ENCODE measurements at regions not wholly inside any gene's neighbourhood (a gene's known extent, or its start where the extent isn't known, plus 50 kb on each side); places are given as distances from the start of the nearest gene placed in this dataset.

DNA sequence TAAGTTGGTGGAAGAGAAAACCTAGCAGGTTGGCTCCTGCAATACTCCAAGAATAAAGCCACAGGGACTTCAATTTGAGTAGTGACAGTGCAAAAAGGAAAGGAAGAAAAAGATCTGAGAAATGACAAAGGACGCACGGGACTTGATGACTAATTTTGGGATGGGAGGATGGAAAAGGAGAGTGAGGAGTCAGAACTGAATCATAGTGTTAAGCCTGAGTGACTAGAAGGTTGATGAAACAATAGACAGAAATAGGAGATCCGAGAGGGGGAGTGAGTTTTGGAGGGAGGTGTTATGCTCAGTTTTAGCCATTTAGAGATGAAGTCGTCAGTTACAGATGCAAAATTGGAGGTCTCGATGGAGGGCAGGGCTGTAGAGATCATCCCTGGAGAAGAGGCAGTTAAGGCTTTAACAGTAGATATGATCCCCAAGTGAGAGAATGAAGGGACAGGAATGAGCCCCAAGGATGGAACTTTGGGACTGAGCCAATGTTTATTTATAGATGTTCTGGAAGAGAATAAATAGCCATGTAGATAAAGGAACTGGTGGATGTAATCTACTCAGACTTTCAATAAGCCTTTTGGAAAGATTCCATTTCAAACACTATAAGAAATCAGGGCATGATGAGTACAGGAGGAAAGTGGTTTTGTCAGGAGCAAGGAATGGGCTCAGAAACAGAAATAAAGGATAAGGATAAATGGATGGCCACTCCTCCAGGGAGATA lies 108.9 kb upstream of the NCAM1 start:
- Mint-ChIP-seq H3K4me1 (ENCODE audit: low read depth) (no peaks in the 10 kb centered on the region), H3K9me3 (ENCODE audit: low read depth) (peaks cover 1% of the 10 kb centered on the region), H3K36me3 (ENCODE audit: low read depth) (no peaks in the 10 kb centered on the region), H3K27ac (ENCODE audit: unreplicated experiment) (no peak overlapping the region), H3K27me3 (ENCODE audit: low read depth) (peaks cover 37% of the 10 kb centered on the region), H3K4me3 (ENCODE audit: unreplicated experiment) (no peak overlapping the region)
- TF ChIP-seq CTCF (IDR thresholded peaks at IDR 0.05), result no peak
- no peak for DNase-seq (ENCODE audit: low spot score)

DNA sequence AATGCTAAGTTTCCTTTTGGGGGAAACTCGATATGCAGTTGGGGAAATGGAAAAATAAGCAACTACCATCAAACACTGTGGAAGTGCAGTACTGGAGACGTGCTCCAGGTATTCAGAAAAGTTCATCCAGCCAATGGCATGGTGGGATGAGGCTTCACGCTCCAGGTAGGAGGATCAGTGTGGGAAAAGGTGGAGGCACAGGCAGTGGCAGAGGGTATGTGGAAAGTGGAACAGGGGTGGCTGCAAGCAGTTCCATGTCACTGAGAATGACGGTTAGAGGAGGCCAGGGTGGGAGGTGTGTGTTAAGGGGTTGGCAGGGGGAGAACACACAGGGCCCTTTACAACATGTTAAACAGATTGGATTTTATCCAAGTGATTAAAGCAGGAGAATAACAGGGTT lies 105.1 kb upstream of the NCAM1 start:
- Mint-ChIP-seq H3K36me3 (ENCODE audit: low read depth) (no peaks in the 10 kb centered on the region), H3K27ac (ENCODE audit: unreplicated experiment) (no peak overlapping the region), H3K9me3 (ENCODE audit: low read depth) (peaks cover 8% of the 10 kb centered on the region), H3K4me1 (ENCODE audit: low read depth) (no peaks in the 10 kb centered on the region), H3K4me3 (ENCODE audit: unreplicated experiment) (no peak overlapping the region), H3K27me3 (ENCODE audit: low read depth) (peaks cover 30% of the 10 kb centered on the region)
- no peak for TF ChIP-seq CTCF (IDR thresholded peaks at IDR 0.05)
- DNase-seq (ENCODE audit: low spot score), result no peak

GRCh38 chr11:112856591-112856990 lies 104.6 kb upstream of the NCAM1 start:
- TF ChIP-seq CTCF (IDR thresholded peaks at IDR 0.05), result no peak

DNA sequence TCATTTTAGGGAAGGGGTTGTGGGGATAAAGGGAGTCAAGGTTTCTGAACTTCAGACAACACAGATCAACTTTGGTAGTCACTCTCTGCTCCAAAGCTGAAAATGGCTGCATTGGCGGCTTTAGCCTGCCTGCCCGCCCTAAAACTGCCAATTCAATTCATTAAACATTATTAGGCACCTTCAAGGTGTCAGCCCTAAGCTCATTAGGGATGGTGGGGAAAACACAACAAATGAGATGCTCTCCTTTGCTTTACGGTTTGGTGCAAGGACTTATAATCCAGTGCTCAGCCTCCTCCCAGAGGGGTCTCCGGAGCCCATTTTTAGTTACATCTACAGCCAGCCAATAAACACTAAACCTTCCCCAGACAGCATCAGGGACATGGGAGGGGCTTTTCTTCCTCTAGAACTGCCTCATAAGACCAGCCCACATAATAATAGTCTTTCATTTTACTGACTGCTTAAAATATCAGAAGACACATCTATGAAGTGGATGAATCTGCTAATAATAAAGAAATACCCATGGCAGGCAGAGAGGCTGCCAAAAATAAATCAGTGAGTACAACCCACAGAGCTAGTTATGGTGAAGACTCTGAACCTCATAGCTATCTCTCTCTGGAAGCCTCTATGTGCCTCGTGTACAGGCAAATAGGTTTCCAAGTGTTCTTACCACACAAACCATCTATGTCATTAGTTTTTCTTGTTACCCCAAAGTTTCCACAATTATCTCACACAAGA lies 102.8 kb upstream of the NCAM1 start:
- no peak for TF ChIP-seq CTCF (IDR thresholded peaks at IDR 0.05)
- DNase-seq (ENCODE audit: low spot score), result no peak
- Mint-ChIP-seq H3K27me3 (ENCODE audit: low read depth) (peaks cover 25% of the 10 kb centered on the region), H3K9me3 (ENCODE audit: low read depth) (peaks cover 17% of the 10 kb centered on the region), H3K27ac (ENCODE audit: unreplicated experiment) (no peak overlapping the region), H3K4me3 (ENCODE audit: unreplicated experiment) (no peak overlapping the region), H3K4me1 (ENCODE audit: low read depth) (no peaks in the 10 kb centered on the region), H3K36me3 (ENCODE audit: low read depth) (no peaks in the 10 kb centered on the region)

More at GRCh38 chr11:112856591-112856990, 104.6 kb upstream of the NCAM1 start:
- Mint-ChIP-seq H3K27ac (ENCODE audit: unreplicated experiment) (no peak overlapping the region), H3K36me3 (ENCODE audit: low read depth) (no peaks in the 10 kb centered on the region), H3K9me3 (ENCODE audit: low read depth) (peaks cover 8% of the 10 kb centered on the region), H3K4me1 (ENCODE audit: low read depth) (no peaks in the 10 kb centered on the region), H3K4me3 (ENCODE audit: unreplicated experiment) (no peak overlapping the region), H3K27me3 (ENCODE audit: low read depth) (peaks cover 29% of the 10 kb centered on the region)
- no peak for DNase-seq (ENCODE audit: low spot score)

GRCh38 chr11:112859787-112860186 lies 101.4 kb upstream of the NCAM1 start:
- Mint-ChIP-seq H3K9me3 (ENCODE audit: low read depth) (peaks cover 17% of the 10 kb centered on the region), H3K4me1 (ENCODE audit: low read depth) (no peaks in the 10 kb centered on the region), H3K27me3 (ENCODE audit: low read depth) (peaks cover 32% of the 10 kb centered on the region), H3K36me3 (ENCODE audit: low read depth) (no peaks in the 10 kb centered on the region), H3K27ac (ENCODE audit: unreplicated experiment) (no peak overlapping the region), H3K4me3 (ENCODE audit: unreplicated experiment) (no peak overlapping the region)
- no peak for TF ChIP-seq CTCF (IDR thresholded peaks at IDR 0.05)
- DNase-seq (ENCODE audit: low spot score), result no peak

All from chondrocyte (in vitro differentiated cells).